ENCODE measurements at regions not wholly inside any gene's neighbourhood (a gene's known extent, or its start where the extent isn't known, plus 50 kb on each side); places are given as distances from the start of the nearest gene placed in this dataset.
"Not testable (repeated sequence)": the region's sequence is repeated elsewhere in the genome, so short reads cannot be mapped to it uniquely, and the experiment has no call there.

DNA sequence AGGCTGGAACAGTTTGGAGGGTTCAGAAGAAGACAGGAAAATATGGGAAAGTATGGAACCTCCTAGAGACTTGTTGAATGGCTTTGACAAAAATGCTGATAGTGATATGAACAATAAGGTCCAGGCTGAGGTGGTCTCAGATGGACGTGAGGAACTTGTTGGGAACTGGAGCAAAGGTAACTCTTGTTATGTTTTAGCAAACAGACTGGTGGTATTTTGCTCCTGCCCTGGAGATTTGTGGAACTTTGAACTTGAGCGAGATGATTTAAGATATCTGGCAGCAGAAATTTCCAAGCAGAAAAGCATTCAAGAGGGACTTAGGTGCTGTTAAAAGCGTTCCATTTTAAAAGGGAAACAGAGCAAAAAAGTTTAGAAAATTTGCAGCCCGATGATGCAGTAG, 682.3 kb upstream of the TBX3 start:
- not testable (repeated sequence) for TF ChIP-seq POLR2A (IDR thresholded peaks at IDR 0.05)
- TF ChIP-seq, protein P1, sequence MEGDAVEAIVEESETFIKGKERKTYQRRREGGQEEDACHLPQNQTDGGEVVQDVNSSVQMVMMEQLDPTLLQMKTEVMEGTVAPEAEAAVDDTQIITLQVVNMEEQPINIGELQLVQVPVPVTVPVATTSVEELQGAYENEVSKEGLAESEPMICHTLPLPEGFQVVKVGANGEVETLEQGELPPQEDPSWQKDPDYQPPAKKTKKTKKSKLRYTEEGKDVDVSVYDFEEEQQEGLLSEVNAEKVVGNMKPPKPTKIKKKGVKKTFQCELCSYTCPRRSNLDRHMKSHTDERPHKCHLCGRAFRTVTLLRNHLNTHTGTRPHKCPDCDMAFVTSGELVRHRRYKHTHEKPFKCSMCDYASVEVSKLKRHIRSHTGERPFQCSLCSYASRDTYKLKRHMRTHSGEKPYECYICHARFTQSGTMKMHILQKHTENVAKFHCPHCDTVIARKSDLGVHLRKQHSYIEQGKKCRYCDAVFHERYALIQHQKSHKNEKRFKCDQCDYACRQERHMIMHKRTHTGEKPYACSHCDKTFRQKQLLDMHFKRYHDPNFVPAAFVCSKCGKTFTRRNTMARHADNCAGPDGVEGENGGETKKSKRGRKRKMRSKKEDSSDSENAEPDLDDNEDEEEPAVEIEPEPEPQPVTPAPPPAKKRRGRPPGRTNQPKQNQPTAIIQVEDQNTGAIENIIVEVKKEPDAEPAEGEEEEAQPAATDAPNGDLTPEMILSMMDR (IDR thresholded peaks at IDR 0.05) = not testable (repeated sequence)

Data from thyroid gland (tissue), 4 donors.